22Rv1 (cell line): ENCODE measurements at regions not wholly inside any gene's neighbourhood (a gene's known extent, or its start where the extent isn't known, plus 50 kb on each side); places are given as distances from the start of the nearest gene placed in this dataset.

Experiments
- H3K27ac ChIP-seq: fragments of 450-650 bp; 2 replicates; pipeline ENCODE4 v1.5.1; 2017
- CTCF ChIP-seq: fragments of 450-650 bp; IDR thresholded peaks from 2 replicates; pipeline ENCODE4 v1.5.1; 2017; ENCODE audit warnings: mild to moderate bottlenecking
- ZFX ChIP-seq: fragments of 450-650 bp; IDR thresholded peaks from 2 replicates; pipeline ENCODE4 v1.6.1; 2017; ENCODE audit warnings: antibody characterized with exemption, borderline replicate concordance

- TF ChIP-seq ZFX = no peak
- no peak for TF ChIP-seq CTCF
- H3K27ac ChIP-seq = no peak overlapping the region
These were observed 415.1 kb upstream of the DYNLRB2 start for GRCh38 chr16:80125677-80126076.

GRCh38 chr16:80123189-80123588 is 417.6 kb upstream of the DYNLRB2 start:
- no peak overlapping the region for H3K27ac ChIP-seq
- no peak for TF ChIP-seq CTCF
- no peak for TF ChIP-seq ZFX

- H3K27ac ChIP-seq = no peak overlapping the region
- TF ChIP-seq CTCF (no peak), ZFX (no peak)
These were observed 418.7 kb upstream of the DYNLRB2 start for GRCh38 chr16:80122115-80122514.

- H3K27ac ChIP-seq = no peak overlapping the region
These were observed 419.3 kb upstream of the DYNLRB2 start for GRCh38 chr16:80121522-80121909.

GRCh38 chr16:80120899-80121521 is 419.8 kb upstream of the DYNLRB2 start:
- H3K27ac ChIP-seq = no peak overlapping the region
- TF ChIP-seq CTCF (no peak), ZFX (no peak)

More at GRCh38 chr16:80121522-80121909, 419.3 kb upstream of the DYNLRB2 start:
- TF ChIP-seq ZFX = no peak
- no peak for TF ChIP-seq CTCF

GRCh38 chr16:80117556-80118130 is 423.1 kb upstream of the DYNLRB2 start:
- TF ChIP-seq CTCF (no peak), ZFX (no peak)

GRCh38 chr16:80116711-80117110 is 424.1 kb upstream of the DYNLRB2 start:
- H3K27ac ChIP-seq = no peak overlapping the region
- no peak for TF ChIP-seq CTCF
- TF ChIP-seq ZFX = no peak

More at GRCh38 chr16:80117556-80118130, 423.1 kb upstream of the DYNLRB2 start:
- no peak overlapping the region for H3K27ac ChIP-seq
